ENCODE measurements at regions not wholly inside any gene's neighbourhood (a gene's known extent, or its start where the extent isn't known, plus 50 kb on each side); places are given as distances from the start of the nearest gene placed in this dataset.

- TF ChIP-seq, protein P1, sequence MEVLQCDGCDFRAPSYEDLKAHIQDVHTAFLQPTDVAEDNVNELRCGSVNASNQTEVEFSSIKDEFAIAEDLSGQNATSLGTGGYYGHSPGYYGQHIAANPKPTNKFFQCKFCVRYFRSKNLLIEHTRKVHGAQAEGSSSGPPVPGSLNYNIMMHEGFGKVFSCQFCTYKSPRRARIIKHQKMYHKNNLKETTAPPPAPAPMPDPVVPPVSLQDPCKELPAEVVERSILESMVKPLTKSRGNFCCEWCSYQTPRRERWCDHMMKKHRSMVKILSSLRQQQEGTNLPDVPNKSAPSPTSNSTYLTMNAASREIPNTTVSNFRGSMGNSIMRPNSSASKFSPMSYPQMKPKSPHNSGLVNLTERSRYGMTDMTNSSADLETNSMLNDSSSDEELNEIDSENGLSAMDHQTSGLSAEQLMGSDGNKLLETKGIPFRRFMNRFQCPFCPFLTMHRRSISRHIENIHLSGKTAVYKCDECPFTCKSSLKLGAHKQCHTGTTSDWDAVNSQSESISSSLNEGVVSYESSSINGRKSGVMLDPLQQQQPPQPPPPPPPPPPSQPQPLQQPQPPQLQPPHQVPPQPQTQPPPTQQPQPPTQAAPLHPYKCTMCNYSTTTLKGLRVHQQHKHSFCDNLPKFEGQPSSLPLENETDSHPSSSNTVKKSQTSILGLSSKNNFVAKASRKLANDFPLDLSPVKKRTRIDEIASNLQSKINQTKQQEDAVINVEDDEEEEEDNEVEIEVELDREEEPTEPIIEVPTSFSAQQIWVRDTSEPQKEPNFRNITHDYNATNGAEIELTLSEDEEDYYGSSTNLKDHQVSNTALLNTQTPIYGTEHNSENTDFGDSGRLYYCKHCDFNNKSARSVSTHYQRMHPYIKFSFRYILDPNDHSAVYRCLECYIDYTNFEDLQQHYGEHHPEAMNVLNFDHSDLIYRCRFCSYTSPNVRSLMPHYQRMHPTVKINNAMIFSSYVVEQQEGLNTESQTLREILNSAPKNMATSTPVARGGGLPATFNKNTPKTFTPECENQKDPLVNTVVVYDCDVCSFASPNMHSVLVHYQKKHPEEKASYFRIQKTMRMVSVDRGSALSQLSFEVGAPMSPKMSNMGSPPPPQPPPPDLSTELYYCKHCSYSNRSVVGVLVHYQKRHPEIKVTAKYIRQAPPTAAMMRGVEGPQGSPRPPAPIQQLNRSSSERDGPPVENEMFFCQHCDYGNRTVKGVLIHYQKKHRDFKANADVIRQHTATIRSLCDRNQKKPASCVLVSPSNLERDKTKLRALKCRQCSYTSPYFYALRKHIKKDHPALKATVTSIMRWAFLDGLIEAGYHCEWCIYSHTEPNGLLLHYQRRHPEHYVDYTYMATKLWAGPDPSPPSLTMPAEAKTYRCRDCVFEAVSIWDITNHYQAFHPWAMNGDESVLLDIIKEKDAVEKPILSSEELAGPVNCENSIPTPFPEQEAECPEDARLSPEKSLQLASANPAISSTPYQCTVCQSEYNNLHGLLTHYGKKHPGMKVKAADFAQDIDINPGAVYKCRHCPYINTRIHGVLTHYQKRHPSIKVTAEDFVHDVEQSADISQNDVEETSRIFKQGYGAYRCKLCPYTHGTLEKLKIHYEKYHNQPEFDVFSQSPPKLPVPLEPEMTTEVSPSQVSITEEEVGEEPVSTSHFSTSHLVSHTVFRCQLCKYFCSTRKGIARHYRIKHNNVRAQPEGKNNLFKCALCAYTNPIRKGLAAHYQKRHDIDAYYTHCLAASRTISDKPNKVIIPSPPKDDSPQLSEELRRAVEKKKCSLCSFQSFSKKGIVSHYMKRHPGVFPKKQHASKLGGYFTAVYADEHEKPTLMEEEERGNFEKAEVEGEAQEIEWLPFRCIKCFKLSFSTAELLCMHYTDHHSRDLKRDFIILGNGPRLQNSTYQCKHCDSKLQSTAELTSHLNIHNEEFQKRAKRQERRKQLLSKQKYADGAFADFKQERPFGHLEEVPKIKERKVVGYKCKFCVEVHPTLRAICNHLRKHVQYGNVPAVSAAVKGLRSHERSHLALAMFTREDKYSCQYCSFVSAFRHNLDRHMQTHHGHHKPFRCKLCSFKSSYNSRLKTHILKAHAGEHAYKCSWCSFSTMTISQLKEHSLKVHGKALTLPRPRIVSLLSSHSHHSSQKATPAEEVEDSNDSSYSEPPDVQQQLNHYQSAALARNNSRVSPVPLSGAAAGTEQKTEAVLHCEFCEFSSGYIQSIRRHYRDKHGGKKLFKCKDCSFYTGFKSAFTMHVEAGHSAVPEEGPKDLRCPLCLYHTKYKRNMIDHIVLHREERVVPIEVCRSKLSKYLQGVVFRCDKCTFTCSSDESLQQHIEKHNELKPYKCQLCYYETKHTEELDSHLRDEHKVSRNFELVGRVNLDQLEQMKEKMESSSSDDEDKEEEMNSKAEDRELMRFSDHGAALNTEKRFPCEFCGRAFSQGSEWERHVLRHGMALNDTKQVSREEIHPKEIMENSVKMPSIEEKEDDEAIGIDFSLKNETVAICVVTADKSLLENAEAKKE (CRISPR knock-in tag; IDR thresholded peaks at IDR 0.05) = no peak
Measured at GRCh38 chr4:27861802-27862201, 1001.2 kb downstream of the STIM2 start (continued).

DNA sequence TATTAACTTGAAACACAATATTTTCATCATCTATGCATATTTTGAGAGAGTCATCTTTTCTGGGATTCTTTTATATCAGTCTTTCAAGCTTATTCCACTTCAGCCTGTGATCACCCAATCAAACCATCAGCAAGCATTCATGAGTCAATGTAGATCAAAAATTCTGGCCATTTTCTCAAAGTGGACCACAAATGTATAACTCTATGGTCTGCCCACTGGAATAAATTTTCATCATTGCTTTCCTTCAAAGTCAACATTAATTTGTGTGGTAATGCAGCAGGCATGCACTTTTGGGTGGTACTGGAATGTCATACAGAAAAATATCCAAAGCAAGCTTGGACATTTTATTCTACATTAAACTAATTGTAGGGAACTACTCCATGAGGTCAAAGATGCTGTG, 1013.0 kb downstream of the STIM2 start:
- Histone ChIP-seq H3K4me3 (no peak overlapping the region), H3K79me2 (replicated peaks; ENCODE audit: insufficient read depth) (no peaks in the 10 kb centered on the region), H2AFZ (no peak overlapping the region), H3K27ac (ENCODE audit: low read depth) (no peak overlapping the region), H3K27me3 (ENCODE audit: insufficient read depth) (no peaks in the 10 kb centered on the region), H3K4me1 (ENCODE audit: insufficient read depth) (no peaks in the 10 kb centered on the region), H3K9me2 (ENCODE audit: insufficient read depth) (peaks cover 4% of the 10 kb centered on the region), H3F3A (replicated peaks; ENCODE audit: low read depth) (no peaks in the 10 kb centered on the region), H3K36me3 (ENCODE audit: insufficient read depth) (no peaks in the 10 kb centered on the region), H3K4me2 (no peak overlapping the region), H4K20me1 (replicated peaks; ENCODE audit: insufficient read depth) (no peaks in the 10 kb centered on the region)
- ATAC-seq = no peak
- Mint-ChIP-seq H3K36me3 (ENCODE audit: low read depth) (no peaks in the 10 kb centered on the region), H3K27ac (no peak overlapping the region), H3K4me1 (no peaks in the 10 kb centered on the region), H3K9me3 (no peaks in the 10 kb centered on the region), H3K4me3 (no peak overlapping the region), H3K27me3 (ENCODE audit: insufficient read depth, low read depth, poor library complexity) (peaks cover 2% of the 10 kb centered on the region)
- no peak for DNase-seq (ENCODE audit: low spot score)
- no peak for TF ChIP-seq EZH2 (IDR thresholded peaks at IDR 0.05; ENCODE audit: low read depth, unreplicated experiment)
- no peak for TF ChIP-seq POLR2AphosphoS5 (IDR thresholded peaks at IDR 0.05; ENCODE audit: low read depth)
- TF ChIP-seq NANOG (IDR thresholded peaks at IDR 0.05; ENCODE audit: borderline replicate concordance) = no peak
- TF ChIP-seq ETS1 (IDR thresholded peaks at IDR 0.05) = no peak
- TF ChIP-seq CREB1 (CRISPR knock-in tag; IDR thresholded peaks at IDR 0.05; ENCODE audit: low read depth) = no peak
- no peak for TF ChIP-seq EZH2phosphoT487 (IDR thresholded peaks at IDR 0.05; ENCODE audit: unreplicated experiment)
- TF ChIP-seq ZNF331 (CRISPR knock-in tag; IDR thresholded peaks at IDR 0.05; ENCODE audit: low read depth) = no peak
- TF ChIP-seq, protein P1 (CRISPR knock-in tag; IDR thresholded peaks at IDR 0.05) = no peak
